HPDE6-E6E7 (cell line): ENCODE measurements at regions not wholly inside any gene's neighbourhood (a gene's known extent, or its start where the extent isn't known, plus 50 kb on each side); places are given as distances from the start of the nearest gene placed in this dataset.

Experiments used
- DNase-seq: peaks from one replicate; pipeline ENCODE4 v3.0.0; 2011; ENCODE audit warnings: missing footprints; ENCODE audit errors: extremely low spot score

DNA sequence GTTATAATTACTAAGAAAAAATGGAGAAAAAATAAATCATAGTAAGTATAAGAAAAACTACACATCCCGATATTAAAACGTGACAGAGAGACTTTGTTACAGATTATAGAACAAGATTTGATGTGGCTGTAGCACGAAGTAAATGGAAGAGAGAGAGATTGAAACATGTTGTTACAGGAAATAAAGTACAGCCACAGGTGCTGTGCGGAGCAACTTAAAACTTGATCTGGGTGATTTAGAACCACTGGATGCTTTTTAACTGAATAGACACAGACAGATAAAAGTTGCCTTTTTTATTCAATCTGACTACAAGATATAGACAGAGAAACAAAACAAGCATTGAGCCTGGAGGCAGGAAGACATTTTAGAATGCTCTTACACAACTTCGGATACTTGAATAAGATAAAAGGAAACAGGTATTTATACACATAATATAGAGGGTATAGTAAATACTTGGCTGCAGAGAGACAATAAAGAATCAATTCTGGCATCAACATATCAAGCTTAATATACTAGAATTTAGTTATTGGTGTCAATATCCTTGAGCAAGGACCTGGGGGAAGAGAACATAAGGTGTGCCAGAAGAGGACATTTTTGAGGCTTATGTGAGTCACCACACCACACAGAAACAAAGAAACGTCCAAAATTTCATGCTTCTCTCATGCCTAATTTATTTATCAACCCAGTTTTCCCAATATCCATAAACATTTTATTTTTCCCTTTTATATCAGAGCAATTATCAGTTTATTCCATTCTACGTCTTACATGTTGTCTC, 548.5 kb downstream of the SLITRK1 start:
- no peak for DNase-seq

DNA sequence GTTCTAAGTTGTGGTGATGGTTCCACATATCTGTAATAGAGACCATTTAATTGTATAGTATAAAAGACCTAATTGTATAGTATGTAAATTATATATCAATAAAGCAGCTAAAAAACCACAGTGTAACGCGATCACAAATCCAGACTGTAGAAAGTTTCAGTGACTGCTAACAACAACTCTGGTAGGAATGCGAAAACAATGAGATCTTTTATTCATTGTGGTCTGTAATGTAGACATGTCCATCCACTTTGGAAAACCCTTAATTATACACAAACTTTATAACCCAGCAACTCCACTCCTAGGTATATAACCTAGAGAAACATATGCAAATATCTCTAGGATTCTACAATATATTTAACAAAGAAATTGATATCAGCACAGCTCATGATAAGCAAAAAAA, 549.5 kb downstream of the SLITRK1 start:
- DNase-seq: no peak

DNA sequence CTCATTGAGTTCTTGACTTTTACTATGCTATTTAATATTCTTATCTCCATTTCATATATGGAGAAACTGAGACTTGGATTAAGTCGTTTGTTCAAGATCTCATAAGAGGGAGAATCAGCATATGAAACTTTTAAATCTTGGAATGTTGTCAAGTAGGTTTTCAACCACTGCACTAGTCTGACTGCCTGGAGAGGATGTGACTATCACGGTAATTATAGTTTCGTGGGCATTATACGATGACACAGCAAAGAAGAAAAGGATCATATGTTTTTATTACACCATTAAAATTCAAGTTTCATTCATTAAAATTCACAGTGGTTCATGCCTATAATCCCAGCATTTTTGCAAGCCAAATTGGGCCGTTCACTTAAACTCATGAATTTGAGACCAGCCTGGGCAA, 555.2 kb downstream of the SLITRK1 start:
- DNase-seq: no peak

DNA sequence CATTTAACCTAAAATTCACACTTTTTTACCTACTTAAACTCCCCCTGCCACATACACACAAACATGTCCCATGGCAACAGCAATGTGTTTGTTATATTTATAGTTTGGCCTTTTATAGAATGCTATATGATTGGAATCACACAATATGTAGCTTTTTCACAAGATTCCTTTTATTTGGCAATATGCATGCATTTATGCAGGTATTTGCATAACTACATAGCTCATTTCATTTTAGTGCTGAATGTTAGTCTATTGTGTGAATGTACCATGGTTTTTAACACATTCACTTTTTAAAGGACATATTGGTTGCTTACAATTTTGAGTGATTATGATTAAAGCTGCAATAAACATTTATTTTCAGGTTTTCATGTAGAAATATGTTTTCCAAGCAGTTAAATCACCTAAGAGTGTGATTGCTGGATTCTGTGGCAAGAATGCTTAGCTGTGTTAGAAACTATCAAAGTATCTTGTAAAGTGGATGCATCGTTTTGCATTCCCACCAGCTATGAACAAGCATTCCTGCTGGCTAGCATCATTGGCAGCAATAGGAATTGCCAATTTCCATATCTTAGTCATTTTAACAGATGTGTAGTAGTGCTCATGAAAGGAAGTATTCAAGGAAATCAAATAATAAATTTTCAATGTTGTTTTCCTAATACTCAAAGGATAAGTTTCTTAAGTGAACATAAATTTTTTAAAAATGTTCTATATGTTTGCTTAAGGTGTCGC, 557.0 kb downstream of the SLITRK1 start:
- no peak for DNase-seq

DNA sequence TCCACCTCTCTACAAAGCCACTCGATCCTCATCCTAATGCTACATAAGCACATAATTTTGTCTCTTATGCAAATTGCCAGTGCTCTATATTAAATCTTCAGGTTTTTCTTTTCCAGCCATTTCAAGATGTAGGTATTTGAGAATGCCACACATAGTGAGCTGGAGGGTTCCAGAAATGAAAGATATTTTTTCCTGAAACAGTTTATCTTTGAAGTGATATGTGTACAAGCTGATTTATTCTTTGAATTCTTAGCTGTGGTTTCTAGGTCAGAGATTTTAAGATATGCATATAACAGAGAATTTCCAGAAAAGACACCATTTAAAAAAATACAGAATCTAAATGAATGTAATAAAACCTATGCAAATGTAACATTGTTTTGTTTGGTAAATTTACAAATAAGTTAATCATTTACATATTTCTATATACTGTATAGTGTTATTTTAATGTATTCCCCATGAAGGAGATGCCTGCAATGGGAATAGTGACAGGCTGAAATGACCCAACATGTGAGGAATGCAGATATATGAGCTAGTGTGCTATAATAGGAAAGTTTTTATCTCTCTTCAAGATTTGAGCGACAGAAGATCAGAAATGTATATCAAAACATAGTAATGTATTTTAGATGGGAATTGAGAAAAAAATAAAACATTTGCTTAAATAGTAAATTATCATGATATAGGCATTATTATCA, 570.2 kb downstream of the SLITRK1 start:
- no peak for DNase-seq

DNA sequence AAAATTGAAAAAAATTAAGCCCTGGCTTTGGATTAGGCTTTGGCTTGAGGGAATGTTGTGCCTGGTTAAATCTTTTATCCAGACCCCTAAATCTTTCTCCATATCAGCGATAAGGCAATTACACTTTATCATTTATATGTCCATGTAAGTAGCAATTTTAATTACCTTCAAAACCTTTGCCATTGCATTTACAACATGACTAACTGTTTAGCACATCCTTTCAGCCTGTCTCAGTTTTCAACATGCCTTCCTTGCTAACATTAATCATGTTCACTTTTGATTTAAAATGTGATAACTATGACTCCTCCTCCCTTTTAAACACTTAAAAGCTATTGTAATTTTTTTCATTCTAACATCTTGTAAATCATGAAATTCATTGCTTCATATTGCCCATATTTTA, 583.7 kb downstream of the SLITRK1 start:
- DNase-seq: no peak

DNA sequence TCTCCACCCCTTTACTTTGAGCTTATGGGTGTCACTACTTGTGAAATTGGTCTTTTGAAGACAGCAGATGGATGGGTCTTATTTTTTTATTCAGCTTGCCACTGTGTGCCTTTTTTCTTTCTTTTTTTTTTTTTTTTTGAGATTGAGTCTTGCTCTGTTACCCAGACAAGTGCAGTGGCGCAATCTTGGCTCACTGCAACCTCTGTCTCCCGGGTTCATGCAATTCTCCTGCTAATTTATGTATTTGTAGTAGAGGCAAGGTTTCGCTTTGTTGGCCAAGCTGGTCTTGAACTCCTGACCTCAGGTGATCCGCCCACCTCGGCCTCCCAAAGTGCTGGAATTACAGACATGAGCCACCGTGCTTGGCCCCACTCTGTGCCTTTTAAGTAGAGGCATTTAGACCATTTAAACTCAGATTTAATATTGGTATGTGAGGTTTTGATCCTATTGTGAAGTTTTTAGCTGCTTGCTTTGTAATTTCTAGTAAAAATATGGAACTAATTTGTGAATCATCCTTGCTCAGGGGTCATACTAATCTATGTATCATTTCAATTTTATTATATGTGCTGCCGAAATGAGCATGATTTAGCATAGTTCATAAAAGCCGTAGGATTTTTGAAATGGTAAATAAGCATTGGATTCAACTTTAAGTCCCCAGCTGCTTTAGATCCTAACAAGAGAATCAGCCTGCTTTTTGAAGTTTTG, 584.5 kb downstream of the SLITRK1 start:
- DNase-seq: no peak

DNA sequence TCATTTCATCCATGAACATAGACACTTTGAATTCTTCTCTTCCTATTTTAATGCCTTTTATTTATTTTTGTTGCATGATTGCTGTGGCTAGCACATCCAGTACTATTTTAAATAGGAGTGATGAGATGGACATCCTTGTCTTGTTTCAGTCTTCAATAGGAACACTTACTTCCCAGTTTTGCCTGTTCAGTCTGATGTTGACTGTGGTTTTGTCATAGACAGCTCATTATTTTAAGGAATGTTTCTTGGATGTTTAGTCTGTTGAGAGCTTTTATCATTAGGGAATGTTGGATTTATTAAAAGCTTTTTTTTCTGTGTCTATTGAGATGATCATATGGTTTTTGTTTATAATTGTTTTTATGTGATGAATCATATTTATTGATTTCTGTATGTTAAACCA, 586.6 kb downstream of the SLITRK1 start:
- DNase-seq: no peak

DNA sequence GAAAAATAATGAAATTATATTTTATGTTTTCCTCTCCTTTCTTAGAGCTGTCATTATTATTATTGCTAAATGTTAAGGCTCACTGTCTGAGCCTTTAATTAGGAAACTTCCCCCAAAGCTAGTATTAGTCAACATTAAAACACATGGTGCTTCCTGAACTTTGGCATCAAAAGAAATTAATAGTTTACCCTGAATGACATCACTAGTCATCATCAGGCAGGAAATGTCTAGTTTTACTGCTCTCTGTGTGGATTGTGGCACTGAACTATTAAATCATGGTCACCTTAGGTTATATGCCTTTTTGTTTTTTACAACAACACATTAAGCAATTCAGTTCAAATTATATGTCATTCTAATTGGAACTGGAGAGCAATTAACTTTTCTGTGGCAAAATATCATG, 595.5 kb downstream of the SLITRK1 start:
- no peak for DNase-seq

DNA sequence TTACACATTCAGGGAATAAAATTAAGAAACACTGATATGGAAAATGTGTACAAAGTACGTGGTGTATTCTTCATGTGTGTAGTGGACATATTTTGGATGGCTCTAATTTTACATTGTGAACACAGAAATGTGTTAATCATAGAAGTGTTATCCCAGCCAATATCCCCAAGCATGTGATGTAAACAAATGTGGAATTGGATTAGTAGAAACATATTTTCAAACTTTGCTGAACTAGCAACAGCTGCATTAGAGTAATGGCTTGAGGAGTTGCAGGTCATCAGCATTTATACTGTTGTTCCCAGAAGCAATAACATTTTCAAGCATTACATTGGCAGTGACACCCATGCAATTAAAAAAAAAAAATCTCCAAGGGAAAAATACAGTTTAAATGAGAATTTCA, 600.6 kb downstream of the SLITRK1 start:
- DNase-seq: no peak

DNA sequence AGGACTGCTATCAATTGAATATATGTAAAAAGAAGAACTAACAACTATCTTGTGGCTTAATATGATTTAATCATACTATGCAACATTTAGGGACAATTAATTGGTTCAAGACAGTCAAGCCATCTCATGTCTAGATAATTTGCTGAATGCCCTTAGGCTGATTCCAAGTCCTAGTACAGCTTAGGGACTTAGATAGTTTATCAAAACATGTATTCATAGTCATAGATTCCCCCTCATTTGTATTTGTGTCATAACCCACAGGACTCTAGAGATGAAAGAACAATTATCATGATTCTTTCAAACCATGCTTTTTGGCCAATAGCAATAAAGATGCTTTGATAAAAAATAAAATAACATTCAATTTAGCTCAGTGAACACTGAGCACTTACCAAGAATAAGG, 607.6 kb downstream of the SLITRK1 start:
- no peak for DNase-seq

DNA sequence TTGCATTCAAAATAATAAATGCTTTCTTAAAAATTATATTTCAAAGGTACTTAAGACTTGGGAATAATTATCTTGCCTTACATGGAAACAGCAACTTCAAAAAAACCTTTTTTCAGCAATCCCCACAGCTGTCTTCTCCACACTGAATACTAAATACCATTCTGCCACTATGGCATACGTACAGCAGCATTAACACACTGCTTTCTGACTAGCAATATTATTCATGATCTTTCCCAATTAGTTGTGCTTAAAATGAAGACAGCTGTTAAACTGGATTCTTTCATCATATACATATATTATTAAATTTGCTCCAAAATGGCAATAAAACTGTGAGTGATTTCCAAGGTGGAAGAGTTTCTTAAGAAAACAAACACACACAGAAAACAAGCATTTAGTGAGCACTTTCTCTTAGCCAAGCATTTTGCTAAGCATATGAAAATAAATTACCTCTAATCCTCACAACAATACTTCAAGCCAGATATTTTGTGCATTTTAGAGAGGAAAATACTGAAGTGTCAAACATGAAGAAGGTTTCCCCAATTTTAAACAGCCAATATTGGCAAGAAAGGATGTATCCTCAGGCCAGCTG, 609.5 kb downstream of the SLITRK1 start:
- DNase-seq: no peak

DNA sequence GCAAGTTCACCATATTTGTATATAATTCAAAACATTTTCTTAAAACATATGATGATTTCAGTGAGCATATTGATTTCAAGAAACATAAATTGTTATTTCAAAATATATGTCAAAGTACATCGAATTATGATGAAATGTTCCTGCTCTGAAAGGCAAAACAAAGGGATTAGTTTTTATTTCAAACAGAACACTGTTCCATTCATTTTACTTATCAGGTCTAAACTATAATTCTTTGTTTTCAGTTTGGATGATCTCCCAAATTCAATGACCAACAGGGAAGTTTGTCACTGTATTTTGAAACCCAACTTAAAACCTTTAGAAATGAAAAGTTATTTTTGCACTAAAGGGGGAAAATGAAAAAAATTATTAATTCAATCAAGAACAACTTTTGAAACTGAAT, 610.2 kb downstream of the SLITRK1 start:
- DNase-seq: no peak

DNA sequence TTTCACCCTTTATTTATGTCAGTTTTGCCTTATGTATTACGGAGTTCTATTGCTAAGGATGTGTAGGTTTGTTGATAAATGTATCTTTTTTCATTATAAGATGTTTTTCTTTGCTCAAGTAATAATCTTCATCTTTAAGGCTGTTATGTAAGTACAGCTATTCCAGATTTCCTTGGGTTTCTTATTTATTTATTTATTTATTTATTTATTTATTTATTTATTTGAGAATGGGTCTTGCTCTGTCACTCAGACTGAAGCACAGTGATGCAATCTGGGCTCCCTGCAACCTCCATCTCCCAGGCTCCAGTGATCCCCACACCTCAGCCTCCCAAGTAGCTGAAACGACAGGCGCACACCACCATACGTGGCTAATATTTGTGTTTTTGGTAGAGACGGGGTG, 617.0 kb downstream of the SLITRK1 start:
- DNase-seq: no peak

DNA sequence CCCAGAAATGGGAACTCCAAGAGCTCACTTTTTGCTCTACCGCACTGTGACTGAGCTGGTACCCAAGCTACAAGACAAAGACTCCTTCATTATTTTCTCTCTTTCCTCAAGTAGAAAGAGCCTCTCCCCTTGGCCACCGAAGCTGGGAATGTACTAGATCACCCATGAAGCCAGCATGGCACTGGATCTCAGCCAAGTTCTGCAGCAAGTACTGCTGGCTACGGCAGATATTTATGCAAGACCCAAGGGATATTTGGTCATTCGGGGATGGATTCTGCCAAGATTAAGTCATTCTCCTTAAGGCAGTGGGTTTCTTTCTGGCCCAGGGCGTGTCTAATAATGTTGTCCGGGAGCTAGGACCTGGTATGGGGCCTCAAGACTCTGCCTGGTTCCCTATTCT, 633.5 kb downstream of the SLITRK1 start:
- no peak for DNase-seq

DNA sequence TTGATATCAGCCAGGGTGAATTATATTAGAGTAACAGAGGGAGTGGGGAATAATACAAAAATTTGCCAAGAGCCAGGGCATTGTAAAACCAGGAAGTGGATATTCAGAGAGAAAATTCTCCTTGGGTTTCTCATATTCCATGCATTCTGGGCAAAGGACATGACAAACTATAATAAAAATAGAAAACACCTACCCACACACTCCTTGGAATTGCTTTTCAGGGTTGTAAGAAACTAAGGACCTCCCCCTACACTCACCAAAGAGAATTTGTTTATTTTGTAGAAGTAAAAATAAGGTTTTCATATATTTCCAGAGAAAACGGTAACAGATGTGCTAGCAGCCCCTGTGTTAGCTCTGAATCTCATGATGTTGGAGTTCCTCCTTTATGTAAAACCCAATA, 649.6 kb downstream of the SLITRK1 start:
- DNase-seq: no peak

DNA sequence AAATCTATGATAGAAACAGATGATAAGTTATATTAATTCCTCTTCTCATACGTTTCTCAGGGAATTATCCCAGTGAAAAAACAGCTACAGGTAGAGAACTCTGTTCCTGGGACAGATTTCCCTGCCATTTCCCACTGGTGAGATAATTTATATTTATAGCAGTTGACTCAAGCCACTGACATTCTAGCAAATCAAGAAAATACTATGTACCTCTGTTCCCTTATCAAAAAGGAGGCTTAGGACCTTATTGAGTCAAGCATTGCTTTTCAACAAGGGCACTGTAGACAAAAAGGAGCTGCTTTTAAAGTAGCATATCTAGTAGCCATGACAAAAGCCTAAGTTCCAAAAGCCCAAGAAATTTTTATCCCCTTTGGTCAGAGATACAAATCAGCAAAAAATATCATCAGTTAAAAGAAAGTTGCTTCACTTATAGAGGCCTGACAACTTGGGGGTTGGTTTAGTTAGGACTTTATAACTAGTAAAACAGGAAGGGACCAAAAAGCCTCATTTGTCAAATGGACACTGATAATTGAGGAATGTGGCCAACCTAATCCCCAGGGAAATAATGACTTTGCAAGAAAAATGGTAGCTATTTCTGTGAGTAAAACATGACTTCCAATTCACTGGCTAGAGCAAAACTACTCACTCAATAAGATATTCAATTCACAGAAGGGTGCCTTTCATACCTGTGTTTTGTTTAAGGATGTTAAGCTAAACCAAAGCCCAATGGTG, 652.5 kb downstream of the SLITRK1 start:
- no peak for DNase-seq

DNA sequence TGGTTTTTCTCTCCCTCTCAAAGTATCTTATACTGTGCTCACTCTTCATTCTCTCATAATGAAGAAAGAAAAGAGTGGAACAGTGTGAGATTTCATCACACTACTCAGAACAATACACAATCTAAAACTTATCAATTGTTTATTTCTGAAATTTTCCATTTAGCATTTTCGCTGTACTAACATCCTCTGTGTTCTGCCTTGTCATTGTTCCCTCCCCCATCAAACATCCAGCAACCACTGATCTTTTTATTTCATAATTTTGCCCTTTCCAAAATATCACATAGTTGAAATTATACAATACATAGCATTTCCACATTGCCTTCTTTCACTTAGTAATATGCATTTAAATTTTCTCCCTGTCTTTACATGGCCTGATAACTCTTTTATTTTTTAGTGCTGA, 658.7 kb downstream of the SLITRK1 start:
- no peak for DNase-seq

DNA sequence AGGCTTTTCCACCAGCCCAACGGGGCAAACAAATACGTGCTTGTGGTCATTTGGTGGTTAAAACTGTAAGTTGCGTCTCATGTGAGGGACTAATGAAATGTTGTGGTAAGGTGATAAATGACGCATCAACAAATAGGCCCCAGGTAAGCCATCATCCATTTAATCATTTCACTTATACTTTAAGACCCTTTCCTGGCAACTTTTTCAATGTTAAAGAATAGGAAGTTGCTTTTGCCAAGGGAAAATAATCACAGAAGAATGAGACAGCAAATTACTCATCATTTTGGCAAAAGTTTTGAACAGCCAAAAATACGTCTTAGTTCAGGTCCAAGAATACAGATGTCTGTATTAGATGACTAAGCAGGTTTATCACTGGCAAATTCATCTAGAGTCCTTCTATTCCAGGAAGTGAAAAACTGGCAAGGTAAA, 660.4 kb downstream of the SLITRK1 start:
- peak; percentile 15 for DNase-seq

DNA sequence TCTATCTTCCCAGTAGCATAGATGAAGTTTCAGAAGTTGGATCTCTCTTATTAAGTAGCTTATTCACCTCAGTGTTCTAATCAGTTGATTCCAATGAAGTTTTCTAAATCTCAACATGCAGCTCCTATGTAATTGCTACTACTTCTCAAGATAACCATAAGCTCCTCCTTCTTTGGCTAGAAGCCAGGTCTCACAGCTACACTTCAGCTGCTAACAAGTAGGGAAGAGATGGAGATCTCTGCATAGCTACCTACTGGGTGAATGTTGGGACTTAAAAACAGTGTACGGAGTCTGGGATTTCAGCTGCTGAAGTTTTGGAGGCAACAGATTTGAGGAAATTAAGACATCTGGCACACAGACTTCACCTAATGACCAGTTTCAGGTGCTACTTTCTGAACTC, 661.0 kb downstream of the SLITRK1 start:
- DNase-seq: no peak

DNA sequence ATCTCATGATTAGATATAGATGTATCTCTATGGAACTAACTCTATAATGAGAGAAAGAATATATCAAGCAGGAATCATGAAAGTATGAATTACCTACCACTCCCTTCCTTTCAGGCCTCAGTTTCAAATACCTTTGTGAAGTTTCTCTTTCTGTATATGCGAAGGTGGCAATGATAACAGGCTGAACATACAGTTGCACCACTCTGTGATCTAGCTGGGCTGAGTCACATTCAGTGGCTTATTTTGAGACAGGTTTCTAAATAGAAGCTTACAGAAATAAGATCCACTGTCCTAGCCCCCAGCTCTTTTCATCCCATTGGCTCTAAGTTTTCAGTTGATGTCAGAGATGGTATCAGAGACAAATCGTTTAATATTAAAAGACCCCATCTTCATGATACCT, 662.0 kb downstream of the SLITRK1 start:
- peak; percentile 4 for DNase-seq
